ENCODE measurements at regions not wholly inside any gene's neighbourhood (a gene's known extent, or its start where the extent isn't known, plus 50 kb on each side); places are given as distances from the start of the nearest gene placed in this dataset.
A peak's percentile ranks its signal among the peaks of the same experiment; 100 is the strongest.
"Not testable (repeated sequence)": the region's sequence is repeated elsewhere in the genome, so short reads cannot be mapped to it uniquely, and the experiment has no call there.

DNA sequence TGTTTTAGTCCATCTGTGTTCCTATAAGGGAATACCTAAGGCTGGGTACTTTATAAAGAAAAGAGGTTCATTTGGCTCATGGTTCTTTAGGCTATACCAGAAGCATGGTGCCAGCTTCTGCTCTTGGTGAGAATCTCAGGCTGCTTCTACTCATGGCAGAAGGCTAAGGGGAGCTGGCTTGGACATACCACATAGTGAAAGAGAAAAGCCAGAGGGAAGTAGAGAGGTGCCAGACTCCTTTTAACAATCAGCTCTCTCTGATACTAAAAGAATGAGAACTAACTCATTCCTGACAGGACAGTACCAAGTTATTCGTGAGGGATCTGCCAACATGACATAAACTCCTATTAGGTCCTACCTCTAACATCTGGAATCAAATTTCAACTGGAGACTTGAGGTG lies 1250.2 kb upstream of the CNTN5 start:
- no peak overlapping the region for H3K27ac ChIP-seq (ENCODE audit: low read length)
- no peak overlapping the region for H3K4me3 ChIP-seq (ENCODE audit: low read length)

GRCh38 chr11:97772705-97773104 lies 1248.0 kb upstream of the CNTN5 start:
- Histone ChIP-seq H4K20me1 (ENCODE audit: insufficient read depth, low read depth, low read length) (no peaks in the 10 kb centered on the region), H3K4me2 (ENCODE audit: low read depth, low read length, poor library complexity, severe bottlenecking) (no peak overlapping the region), H3K79me2 (ENCODE audit: low read length) (no peaks in the 10 kb centered on the region), H3K4me3 (ENCODE audit: low read length) (no peak overlapping the region), H3K27me3 (ENCODE audit: low read length) (no peaks in the 10 kb centered on the region), H3K9me2 (replicated peaks; ENCODE audit: insufficient read depth, low read length) (no peaks in the 10 kb centered on the region), H3K27ac (ENCODE audit: low read length) (no peak overlapping the region), H3K9me3 (ENCODE audit: low read length) (peaks cover 76% of the 10 kb centered on the region), H3K36me3 (ENCODE audit: insufficient read depth, low read length) (no peaks in the 10 kb centered on the region), H2AFZ (ENCODE audit: low read length) (no peak overlapping the region), H3K9ac (ENCODE audit: low read length) (no peak overlapping the region), H3K4me1 (ENCODE audit: low read length) (no peaks in the 10 kb centered on the region)
- no peak for DNase-seq

More for the DNA sequence above, 1250.2 kb upstream of the CNTN5 start:
- Histone ChIP-seq H3K79me2 (ENCODE audit: low read length) (no peaks in the 10 kb centered on the region), H2AFZ (ENCODE audit: low read length) (no peak overlapping the region), H3K4me1 (ENCODE audit: low read length) (no peaks in the 10 kb centered on the region), H4K20me1 (ENCODE audit: insufficient read depth, low read depth, low read length) (no peaks in the 10 kb centered on the region), H3K36me3 (ENCODE audit: insufficient read depth, low read length) (no peaks in the 10 kb centered on the region), H3K9ac (ENCODE audit: low read length) (no peak overlapping the region), H3K9me2 (replicated peaks; ENCODE audit: insufficient read depth, low read length) (no peaks in the 10 kb centered on the region), H3K9me3 (ENCODE audit: low read length) (peaks cover 77% of the 10 kb centered on the region), H3K4me2 (ENCODE audit: low read depth, low read length, poor library complexity, severe bottlenecking) (no peak overlapping the region), H3K27me3 (ENCODE audit: low read length) (no peaks in the 10 kb centered on the region)
- no peak for DNase-seq

- DNase-seq; H2AFZ ChIP-seq (ENCODE audit: low read length); H3K27ac ChIP-seq (ENCODE audit: low read length); H3K27me3 ChIP-seq (ENCODE audit: low read length); H3K9ac ChIP-seq (ENCODE audit: low read length); H3K4me2 ChIP-seq (ENCODE audit: low read depth, low read length, poor library complexity, severe bottlenecking); H3K79me2 ChIP-seq (ENCODE audit: low read length); H4K20me1 ChIP-seq (ENCODE audit: insufficient read depth, low read depth, low read length); H3K9me2 ChIP-seq (replicated peaks; ENCODE audit: insufficient read depth, low read length); H3K4me1 ChIP-seq (ENCODE audit: low read length); H3K36me3 ChIP-seq (ENCODE audit: insufficient read depth, low read length); H3K4me3 ChIP-seq (ENCODE audit: low read length): not testable (repeated sequence)
- H3K9me3 ChIP-seq (ENCODE audit: low read length), result peaks cover 56% of the 10 kb centered on the region
Measured at GRCh38 chr11:97784388-97784787, 1236.4 kb upstream of the CNTN5 start.

DNA sequence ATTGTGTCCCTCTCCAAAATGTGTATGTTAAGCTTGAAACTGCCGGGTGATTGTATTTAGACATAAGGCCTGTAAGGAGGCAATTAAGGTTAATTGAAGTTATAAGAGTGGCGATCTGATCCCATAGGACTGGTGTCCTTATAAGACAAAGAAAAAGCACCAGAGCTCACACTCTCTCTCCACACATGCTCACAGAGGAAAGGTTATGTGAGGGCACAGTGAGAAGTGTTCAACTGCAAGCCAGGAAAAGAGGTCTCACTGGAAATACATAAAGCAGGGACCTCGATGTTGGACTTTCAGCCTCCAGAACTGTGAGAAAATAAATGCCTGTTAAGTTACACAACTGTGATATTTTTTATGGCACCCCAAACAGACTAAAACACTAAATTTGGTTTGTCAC lies 1233.8 kb upstream of the CNTN5 start:
- Histone ChIP-seq H3K9ac (ENCODE audit: low read length) (no peak overlapping the region), H3K4me1 (ENCODE audit: low read length) (no peaks in the 10 kb centered on the region), H3K4me2 (ENCODE audit: low read depth, low read length, poor library complexity, severe bottlenecking) (no peak overlapping the region), H3K79me2 (ENCODE audit: low read length) (no peaks in the 10 kb centered on the region), H3K27me3 (ENCODE audit: low read length) (no peaks in the 10 kb centered on the region), H3K4me3 (ENCODE audit: low read length) (no peak overlapping the region), H3K9me3 (ENCODE audit: low read length) (peaks cover 73% of the 10 kb centered on the region), H4K20me1 (ENCODE audit: insufficient read depth, low read depth, low read length) (no peaks in the 10 kb centered on the region), H2AFZ (ENCODE audit: low read length) (no peak overlapping the region), H3K36me3 (ENCODE audit: insufficient read depth, low read length) (no peaks in the 10 kb centered on the region), H3K27ac (ENCODE audit: low read length) (no peak overlapping the region), H3K9me2 (replicated peaks; ENCODE audit: insufficient read depth, low read length) (no peaks in the 10 kb centered on the region)
- DNase-seq, result no peak

DNA sequence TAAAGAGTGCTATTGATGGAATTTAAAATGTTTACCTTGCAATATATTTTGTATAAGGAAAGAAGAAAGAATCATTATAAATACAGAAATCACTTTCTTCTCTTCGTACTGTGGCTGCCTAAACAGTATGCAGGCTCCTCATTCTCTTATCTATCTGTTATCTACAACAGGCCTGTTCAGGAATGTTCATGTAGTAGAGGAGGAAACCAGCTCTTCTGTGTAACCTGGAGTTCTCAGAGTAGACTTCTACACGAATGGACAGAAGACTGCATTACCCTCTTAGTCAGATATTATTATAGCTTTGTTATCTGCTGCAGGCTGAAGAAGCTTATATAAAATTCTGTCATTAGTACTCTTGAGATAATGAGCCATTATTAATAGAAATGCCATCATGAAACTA lies 1225.9 kb upstream of the CNTN5 start:
- Histone ChIP-seq H3K36me3 (ENCODE audit: insufficient read depth, low read length) (no peaks in the 10 kb centered on the region), H2AFZ (ENCODE audit: low read length) (no peak overlapping the region), H3K4me3 (ENCODE audit: low read length) (no peak overlapping the region), H3K4me1 (ENCODE audit: low read length) (no peaks in the 10 kb centered on the region), H3K9ac (ENCODE audit: low read length) (no peak overlapping the region), H3K79me2 (ENCODE audit: low read length) (no peaks in the 10 kb centered on the region), H3K27me3 (ENCODE audit: low read length) (no peaks in the 10 kb centered on the region), H3K9me3 (ENCODE audit: low read length) (peaks cover 75% of the 10 kb centered on the region), H3K27ac (ENCODE audit: low read length) (no peak overlapping the region), H3K4me2 (ENCODE audit: low read depth, low read length, poor library complexity, severe bottlenecking) (no peak overlapping the region), H3K9me2 (replicated peaks; ENCODE audit: insufficient read depth, low read length) (no peaks in the 10 kb centered on the region), H4K20me1 (ENCODE audit: insufficient read depth, low read depth, low read length) (no peaks in the 10 kb centered on the region)
- DNase-seq, result no peak

DNA sequence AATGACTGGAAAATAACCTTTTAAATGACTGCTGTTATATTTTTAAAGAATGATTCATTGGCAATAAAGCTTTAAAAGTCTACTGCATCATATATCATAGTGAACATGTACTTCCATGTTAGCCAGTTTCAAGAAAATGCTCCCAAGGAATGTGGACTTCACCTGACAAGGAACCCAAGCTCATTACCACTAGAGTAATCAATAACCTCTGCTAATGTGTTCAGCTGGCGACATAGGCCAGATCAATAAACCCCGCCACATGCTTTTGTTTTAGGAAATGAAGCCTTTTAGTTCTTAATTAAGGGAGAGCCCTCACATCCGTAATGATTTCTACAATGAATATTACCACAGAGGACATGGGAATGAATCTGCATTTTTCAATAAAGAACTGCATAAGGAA lies 1219.9 kb upstream of the CNTN5 start:
- no peaks in the 10 kb centered on the region for H3K27me3 ChIP-seq (ENCODE audit: low read length)
- no peaks in the 10 kb centered on the region for H3K4me1 ChIP-seq (ENCODE audit: low read length)
- H3K4me2 ChIP-seq (ENCODE audit: low read depth, low read length, poor library complexity, severe bottlenecking), result no peak overlapping the region
- DNase-seq, result no peak
- H3K36me3 ChIP-seq (ENCODE audit: insufficient read depth, low read length), result no peaks in the 10 kb centered on the region
- H3K9me2 ChIP-seq (replicated peaks; ENCODE audit: insufficient read depth, low read length), result no peaks in the 10 kb centered on the region
- peaks cover 76% of the 10 kb centered on the region for H3K9me3 ChIP-seq (ENCODE audit: low read length)
- no peaks in the 10 kb centered on the region for H4K20me1 ChIP-seq (ENCODE audit: insufficient read depth, low read depth, low read length)
- H3K79me2 ChIP-seq (ENCODE audit: low read length), result no peaks in the 10 kb centered on the region
- H2AFZ ChIP-seq (ENCODE audit: low read length), result no peak overlapping the region
- no peak overlapping the region for H3K27ac ChIP-seq (ENCODE audit: low read length)
- no peak overlapping the region for H3K4me3 ChIP-seq (ENCODE audit: low read length)
- no peak overlapping the region for H3K9ac ChIP-seq (ENCODE audit: low read length)

DNA sequence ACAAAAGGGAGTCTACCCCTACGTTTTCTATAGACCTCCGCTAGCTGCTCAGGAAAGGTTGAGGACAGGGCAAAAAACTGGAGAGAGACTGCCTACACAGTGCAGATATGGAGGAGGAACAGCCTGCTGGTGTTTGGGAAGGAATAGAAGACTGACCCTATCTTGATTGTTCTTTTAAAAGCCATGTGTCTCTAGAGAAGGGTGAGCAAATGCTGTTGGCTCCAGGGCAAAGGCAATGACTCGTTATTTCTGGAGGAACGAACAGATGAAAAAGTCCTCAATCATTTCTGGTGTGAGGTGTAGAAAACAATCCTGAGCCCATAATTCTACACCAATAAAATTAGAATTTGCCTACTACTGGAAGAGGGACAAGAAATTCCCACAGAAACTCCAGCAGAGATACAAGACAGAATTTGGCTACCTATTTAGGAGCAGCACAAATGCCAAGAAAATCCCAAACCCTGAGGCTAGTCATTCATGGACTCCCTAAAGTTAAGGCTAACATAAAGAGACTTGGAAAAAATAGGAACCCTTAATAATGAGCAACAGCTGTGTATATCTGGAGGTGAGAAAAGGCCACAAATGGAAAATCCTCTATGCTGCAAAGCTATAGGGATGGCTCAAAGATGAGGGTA lies 1206.3 kb upstream of the CNTN5 start:
- H3K79me2 ChIP-seq (ENCODE audit: low read length), result no peaks in the 10 kb centered on the region
- no peak overlapping the region for H3K4me2 ChIP-seq (ENCODE audit: low read depth, low read length, poor library complexity, severe bottlenecking)
- H2AFZ ChIP-seq (ENCODE audit: low read length), result no peak overlapping the region
- H3K36me3 ChIP-seq (ENCODE audit: insufficient read depth, low read length), result no peaks in the 10 kb centered on the region
- H3K4me1 ChIP-seq (ENCODE audit: low read length), result no peaks in the 10 kb centered on the region
- no peaks in the 10 kb centered on the region for H3K27me3 ChIP-seq (ENCODE audit: low read length)
- no peak overlapping the region for H3K4me3 ChIP-seq (ENCODE audit: low read length)
- H3K27ac ChIP-seq (ENCODE audit: low read length), result no peak overlapping the region
- H3K9ac ChIP-seq (ENCODE audit: low read length), result no peak overlapping the region
- no peak for DNase-seq
- no peaks in the 10 kb centered on the region for H3K9me2 ChIP-seq (replicated peaks; ENCODE audit: insufficient read depth, low read length)
- H3K9me3 ChIP-seq (ENCODE audit: low read length), result peaks cover 79% of the 10 kb centered on the region
- no peaks in the 10 kb centered on the region for H4K20me1 ChIP-seq (ENCODE audit: insufficient read depth, low read depth, low read length)

DNA sequence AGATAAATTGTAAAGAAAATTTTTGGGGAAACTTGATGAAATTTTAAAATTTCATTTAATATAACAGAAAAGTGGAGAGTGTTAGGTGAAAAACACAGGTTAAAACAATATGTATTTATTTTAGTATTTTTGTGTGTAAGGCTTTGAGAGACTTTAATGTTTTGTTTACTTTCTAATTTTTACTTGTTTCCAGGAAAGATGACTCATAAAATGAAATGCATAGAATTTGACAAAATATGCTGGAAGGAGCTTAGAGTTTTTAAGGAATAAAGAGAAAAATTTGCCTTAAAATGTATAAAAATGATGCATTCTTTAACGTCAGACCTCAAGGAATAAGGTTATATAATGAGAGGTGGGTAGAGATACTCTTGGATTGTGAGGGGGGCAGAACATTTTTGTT lies 1205.1 kb upstream of the CNTN5 start:
- Histone ChIP-seq H3K4me2 (ENCODE audit: low read depth, low read length, poor library complexity, severe bottlenecking) (no peak overlapping the region), H3K9ac (ENCODE audit: low read length) (no peak overlapping the region), H3K36me3 (ENCODE audit: insufficient read depth, low read length) (no peaks in the 10 kb centered on the region), H3K27me3 (ENCODE audit: low read length) (no peaks in the 10 kb centered on the region), H3K9me2 (replicated peaks; ENCODE audit: insufficient read depth, low read length) (no peaks in the 10 kb centered on the region), H4K20me1 (ENCODE audit: insufficient read depth, low read depth, low read length) (no peaks in the 10 kb centered on the region), H3K9me3 (ENCODE audit: low read length) (peaks cover 76% of the 10 kb centered on the region), H2AFZ (ENCODE audit: low read length) (no peak overlapping the region), H3K4me1 (ENCODE audit: low read length) (no peaks in the 10 kb centered on the region), H3K79me2 (ENCODE audit: low read length) (no peaks in the 10 kb centered on the region), H3K4me3 (ENCODE audit: low read length) (no peak overlapping the region), H3K27ac (ENCODE audit: low read length) (no peak overlapping the region)
- DNase-seq, result no peak

GRCh38 chr11:97832451-97832850 lies 1188.3 kb upstream of the CNTN5 start:
- Histone ChIP-seq H3K27me3 (ENCODE audit: low read length) (no peaks in the 10 kb centered on the region), H3K9ac (ENCODE audit: low read length) (no peak overlapping the region), H3K4me3 (ENCODE audit: low read length) (peak overlapping the region; percentile 6; the same call in 1 of the 2 replicates), H3K79me2 (ENCODE audit: low read length) (no peaks in the 10 kb centered on the region), H3K4me1 (ENCODE audit: low read length) (no peaks in the 10 kb centered on the region), H3K27ac (ENCODE audit: low read length) (no peak overlapping the region), H3K36me3 (ENCODE audit: insufficient read depth, low read length) (no peaks in the 10 kb centered on the region), H4K20me1 (ENCODE audit: insufficient read depth, low read depth, low read length) (no peaks in the 10 kb centered on the region), H3K9me2 (replicated peaks; ENCODE audit: insufficient read depth, low read length) (no peaks in the 10 kb centered on the region), H3K4me2 (ENCODE audit: low read depth, low read length, poor library complexity, severe bottlenecking) (no peak overlapping the region), H3K9me3 (ENCODE audit: low read length) (peaks cover 71% of the 10 kb centered on the region), H2AFZ (ENCODE audit: low read length) (no peak overlapping the region)
- no peak for DNase-seq
